Transverse colon (tissue), 4 donors: ENCODE measurements at regions not wholly inside any gene's neighbourhood (a gene's known extent, or its start where the extent isn't known, plus 50 kb on each side); places are given as distances from the start of the nearest gene placed in this dataset.

ENCODE experiments used
- DNase-seq: peaks from one replicate; pipeline ENCODE4 v3.0.0-alpha.2; 2019
- H3K27ac ChIP-seq, 4 donors: fragments of 200-600 bp; sonication (generic); 2 replicates each; pipeline ENCODE4 v1.5.1; 2016 to 2018; ENCODE audit warnings: inconsistent platforms in 4 of 4
- H3K27me3 ChIP-seq: fragments of 200-600 bp; sonication (generic); 2 replicates; pipeline ENCODE4 v1.5.1; 2017; ENCODE audit warnings: inconsistent platforms
- H3K36me3 ChIP-seq, 4 donors: fragments of 200-600 bp; sonication (generic); 2 replicates each; pipeline ENCODE4 v1.5.1; 2017 to 2019; ENCODE audit warnings: inconsistent platforms in 4 of 4
- H3K4me1 ChIP-seq, 4 donors: fragments of 200-600 bp; sonication (generic); 2 replicates each; pipeline ENCODE4 v1.5.1; 2017 to 2020; ENCODE audit warnings: inconsistent platforms in 4 of 4
- H3K4me3 ChIP-seq, 4 donors: fragments of 200-600 bp; sonication (generic); 1 replicate in 1 of 4; 2 replicates in 3 of 4; pipeline versions ENCODE4 v1.5.1 to v1.6.1; 2017 to 2019; ENCODE audit warnings: inconsistent platforms in 4 of 4
- H3K9me3 ChIP-seq, 2 donors: fragments of 200-600 bp; sonication (generic); 2 replicates each; pipeline ENCODE4 v1.5.1; 2017 to 2019; ENCODE audit warnings: inconsistent platforms in 2 of 2
- CTCF ChIP-seq, 5 experiments: fragments of 200-600 bp in 3 of 5; fragments of 450-650 bp in 2 of 5; sonication (generic) in 3 of 5; IDR thresholded peaks; 1 replicate in 2 of 5; 2 replicates in 3 of 5; pipeline ENCODE4 v1.5.1; 2016 to 2017; ENCODE audit warnings: antibody characterized with exemption in 5 of 5, inconsistent platforms in 3 of 5, mild to moderate bottlenecking in 2 of 5, moderate library complexity in 1 of 5
- EP300 ChIP-seq: sonication (generic); formaldehyde crosslinking; IDR thresholded peaks from one replicate; pipeline ENCODE4 v1.6.1; 2017; ENCODE audit warnings: antibody characterized with exemption, low read depth
- POLR2A ChIP-seq: fragments of 450-650 bp; IDR thresholded peaks from one replicate; pipeline ENCODE4 v1.6.1; 2016; ENCODE audit warnings: antibody characterized with exemption, mild to moderate bottlenecking, moderate library complexity
- POLR2AphosphoS5 ChIP-seq, 3 donors: sonication (generic); formaldehyde crosslinking; IDR thresholded peaks; one replicate each; pipeline ENCODE4 v1.6.1; 2016; ENCODE audit warnings: antibody characterized with exemption in 3 of 3
- WGBS, 2 donors: methylation state at CpG; one replicate each; pipeline ENCODE4 v1.1.5; 2018; ENCODE audit warnings: low coverage in 1 of 2; 5-methylcytosine and 5-hydroxymethylcytosine counted together
- in situ Hi-C, 4 donors: fragments of 200-750 bp; cut with MboI; loops; one replicate each; pipeline versions ENCODE4 v1.15.0 to v1.15.1; 2017; ENCODE audit warnings: low sequenced_read_pairs in 3 of 4, low pct_ligation_motif_present in 1 of 4, low pct_unique_long_range_greater_than_20kb in 1 of 4
- intact Hi-C: fragments of 100-400 bp; cut with DNase I; formaldehyde crosslinking; loops from one replicate; pipeline ENCODE4 v1.15.1; 2023; ENCODE audit warnings: low total_unique reads

GRCh38 chr2:172256886-172257285 is 154.2 kb upstream of the DLX2 start:
- no peaks in the 10 kb centered on the region for H3K36me3 ChIP-seq
- no peak overlapping the region for H3K27ac ChIP-seq
- no peaks in the 10 kb centered on the region for H3K27me3 ChIP-seq
- H3K4me3 ChIP-seq: no peak overlapping the region
- H3K9me3 ChIP-seq: no peaks in the 10 kb centered on the region
- in situ Hi-C loops (no loop called here), intact Hi-C loops (no loop called here)
- no peak for DNase-seq
- no peak for TF ChIP-seq EP300
- TF ChIP-seq POLR2AphosphoS5 (IDR thresholded peaks at IDR 0.05): no peak
- TF ChIP-seq POLR2A: no peak
- no peak for TF ChIP-seq CTCF (IDR thresholded peaks at IDR 0.05)
- peaks cover 0 to 9% (median 2%) of the 10 kb centered on the region in 4 donors for H3K4me1 ChIP-seq
- 46 to 56% methylated on average over 2 of the region's 2 CpGs for WGBS, 2 donors

DNA sequence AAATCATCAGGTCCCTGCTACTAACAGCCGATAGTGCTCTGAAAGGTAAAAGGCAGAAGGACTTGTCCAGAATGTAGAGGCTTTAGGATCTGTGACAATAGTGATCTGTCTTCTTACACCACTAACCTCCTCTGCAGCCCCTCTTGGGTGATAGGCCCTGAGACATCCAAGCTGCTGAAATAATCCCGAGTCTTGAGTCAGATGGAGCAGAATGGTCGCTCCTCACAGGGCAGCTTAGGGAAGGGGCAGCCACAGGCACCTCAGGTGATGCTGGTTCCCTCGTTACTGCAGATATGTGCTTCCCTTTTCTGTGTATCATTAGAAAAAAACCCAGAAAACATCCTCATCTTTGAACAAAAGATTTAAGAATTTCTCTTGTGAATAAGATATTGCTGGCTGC is 157.1 kb upstream of the DLX2 start:
- no peak for DNase-seq
- intact Hi-C loops: no loop called here
- H3K9me3 ChIP-seq: no peaks in the 10 kb centered on the region
- WGBS, 2 donors: 73 to 79% methylated on average over 2 to 4 of the region's 4 CpGs
- H3K36me3 ChIP-seq: no peaks in the 10 kb centered on the region
- no peak overlapping the region for H3K27ac ChIP-seq
- H3K4me1 ChIP-seq: no peaks in the 10 kb centered on the region
- in situ Hi-C loops: no loop called here
- H3K27me3 ChIP-seq: no peaks in the 10 kb centered on the region
- H3K4me3 ChIP-seq: no peak overlapping the region
- TF ChIP-seq POLR2A: no peak
- no peak for TF ChIP-seq EP300
- no peak for TF ChIP-seq POLR2AphosphoS5 (IDR thresholded peaks at IDR 0.05)
- no peak for TF ChIP-seq CTCF (IDR thresholded peaks at IDR 0.05)

GRCh38 chr2:172260336-172260735 is 157.6 kb upstream of the DLX2 start:
- WGBS, 2 donors: 59 to 80% methylated on average over 8 of the region's 8 CpGs
- Histone ChIP-seq H3K4me3 (no peak overlapping the region), H3K27ac (no peak overlapping the region), H3K4me1 (no peaks in the 10 kb centered on the region), H3K9me3 (no peaks in the 10 kb centered on the region), H3K27me3 (no peaks in the 10 kb centered on the region), H3K36me3 (no peaks in the 10 kb centered on the region)
- DNase-seq: no peak
- intact Hi-C loops (no loop called here), in situ Hi-C loops (no loop called here)
- no peak for TF ChIP-seq EP300
- TF ChIP-seq POLR2A: no peak
- no peak for TF ChIP-seq CTCF (IDR thresholded peaks at IDR 0.05)
- no peak for TF ChIP-seq POLR2AphosphoS5 (IDR thresholded peaks at IDR 0.05)

GRCh38 chr2:172261292-172261691 is 158.6 kb upstream of the DLX2 start:
- no peaks in the 10 kb centered on the region for H3K4me1 ChIP-seq
- intact Hi-C loops (no loop called here), in situ Hi-C loops (no loop called here)
- no peak overlapping the region for H3K27ac ChIP-seq
- H3K4me3 ChIP-seq: no peak overlapping the region
- H3K36me3 ChIP-seq: no peaks in the 10 kb centered on the region
- no peaks in the 10 kb centered on the region for H3K9me3 ChIP-seq
- 69% methylated on average over 1 of the region's 1 CpG; no CpG with 5 or more reads in 1 of the 2 donors for WGBS, 2 donors
- no peak for DNase-seq
- no peaks in the 10 kb centered on the region for H3K27me3 ChIP-seq
- TF ChIP-seq POLR2A (no peak), EP300 (no peak), POLR2AphosphoS5 (IDR thresholded peaks at IDR 0.05) (no peak), CTCF (IDR thresholded peaks at IDR 0.05) (no peak)
